Spleen (tissue), 7 donors: ENCODE measurements at regions not wholly inside any gene's neighbourhood (a gene's known extent, or its start where the extent isn't known, plus 50 kb on each side); places are given as distances from the start of the nearest gene placed in this dataset.

ENCODE experiments used
- POLR2A ChIP-seq, 3 donors: fragments of 450-650 bp; IDR thresholded peaks; one replicate each; pipeline ENCODE4 v1.5.1; 2017; ENCODE audit warnings: antibody characterized with exemption in 3 of 3, mild to moderate bottlenecking in 1 of 3
- POLR2AphosphoS5 ChIP-seq, 3 donors: sonication (generic); formaldehyde crosslinking; IDR thresholded peaks; one replicate each; pipeline ENCODE4 v1.5.1; 2017; ENCODE audit warnings: antibody characterized with exemption in 3 of 3
- TF ChIP-seq, protein P1 (sequence below), 11 experiments: fragments of 200-600 bp in 7 of 11; fragments of 450-650 bp in 4 of 11; sonication (generic) in 4 of 11; IDR thresholded peaks in 8 of 11; conservative IDR thresholded peaks in 3 of 11; 1 replicate in 7 of 11; 2 replicates in 4 of 11; pipeline versions ENCODE4 v1.4.0 to v1.8.0; 2016 to 2021; ENCODE audit warnings: antibody characterized with exemption in 11 of 11, inconsistent platforms in 4 of 11, mild to moderate bottlenecking in 1 of 11
- donor health status: DM: no; HTN: no; CAD: no; lungs with moderate emphysema.
- donor health status: DM: no; HTN: no; CAD: no.
- donor health status: DM: no; HTN: no; CAD: no.

DNA sequence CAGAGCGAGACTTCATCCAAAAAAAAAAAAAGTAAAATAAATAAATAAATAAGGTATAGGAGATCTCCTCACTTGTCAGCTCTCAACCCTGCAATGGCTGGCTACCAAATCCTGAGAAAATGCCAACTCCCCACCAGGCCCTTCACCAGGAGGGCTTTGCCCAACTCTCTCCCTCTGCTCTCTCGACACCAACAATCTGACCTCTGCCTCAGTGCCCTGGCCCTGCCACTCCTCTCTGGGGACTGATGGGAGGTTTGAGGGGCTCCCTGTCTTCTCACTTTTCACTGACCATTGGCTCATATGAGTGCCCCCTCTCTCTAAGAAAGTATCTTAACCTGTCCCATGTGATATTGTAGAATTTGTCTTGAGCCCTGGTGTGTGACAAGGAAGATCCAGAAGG, 52.6 kb upstream of the SH3PXD2B start:
- TF ChIP-seq, protein P1, sequence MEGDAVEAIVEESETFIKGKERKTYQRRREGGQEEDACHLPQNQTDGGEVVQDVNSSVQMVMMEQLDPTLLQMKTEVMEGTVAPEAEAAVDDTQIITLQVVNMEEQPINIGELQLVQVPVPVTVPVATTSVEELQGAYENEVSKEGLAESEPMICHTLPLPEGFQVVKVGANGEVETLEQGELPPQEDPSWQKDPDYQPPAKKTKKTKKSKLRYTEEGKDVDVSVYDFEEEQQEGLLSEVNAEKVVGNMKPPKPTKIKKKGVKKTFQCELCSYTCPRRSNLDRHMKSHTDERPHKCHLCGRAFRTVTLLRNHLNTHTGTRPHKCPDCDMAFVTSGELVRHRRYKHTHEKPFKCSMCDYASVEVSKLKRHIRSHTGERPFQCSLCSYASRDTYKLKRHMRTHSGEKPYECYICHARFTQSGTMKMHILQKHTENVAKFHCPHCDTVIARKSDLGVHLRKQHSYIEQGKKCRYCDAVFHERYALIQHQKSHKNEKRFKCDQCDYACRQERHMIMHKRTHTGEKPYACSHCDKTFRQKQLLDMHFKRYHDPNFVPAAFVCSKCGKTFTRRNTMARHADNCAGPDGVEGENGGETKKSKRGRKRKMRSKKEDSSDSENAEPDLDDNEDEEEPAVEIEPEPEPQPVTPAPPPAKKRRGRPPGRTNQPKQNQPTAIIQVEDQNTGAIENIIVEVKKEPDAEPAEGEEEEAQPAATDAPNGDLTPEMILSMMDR (IDR thresholded peaks at IDR 0.05 in 8 of 11, conservative IDR thresholded peaks at IDR 0.05 in 3 of 11), result no peak
- TF ChIP-seq POLR2A (IDR thresholded peaks at IDR 0.05) (no peak), POLR2AphosphoS5 (IDR thresholded peaks at IDR 0.05) (no peak)
